Uterus (tissue), 3 donors: ENCODE measurements at regions not wholly inside any gene's neighbourhood (a gene's known extent, or its start where the extent isn't known, plus 50 kb on each side); places are given as distances from the start of the nearest gene placed in this dataset.

Experiments used
- DNase-seq, 2 donors: peaks; one replicate each; pipeline ENCODE4 v3.0.0-alpha.2; 2019 to 2020
- H3K27ac ChIP-seq, 2 donors: fragments of 200-600 bp; sonication (generic); 1 replicate in 1 of 2; 2 replicates in 1 of 2; pipeline ENCODE4 v1.5.1; 2016 to 2018
- H3K27me3 ChIP-seq, 2 donors: fragments of 200-600 bp; sonication (generic); one replicate each; pipeline ENCODE4 v1.5.1; 2018 to 2019; ENCODE audit warnings: control low read depth in 1 of 2
- H3K36me3 ChIP-seq, 2 donors: fragments of 200-600 bp; sonication (generic); one replicate each; pipeline ENCODE4 v1.5.1; 2019; ENCODE audit warnings: control low read depth in 1 of 2
- H3K4me1 ChIP-seq, 2 donors: fragments of 200-600 bp; sonication (generic); one replicate each; pipeline ENCODE4 v1.5.1; 2018 to 2019; ENCODE audit warnings: control low read depth in 1 of 2
- H3K4me3 ChIP-seq, 2 donors: fragments of 200-600 bp; sonication (generic); 1 replicate in 1 of 2; 2 replicates in 1 of 2; pipeline ENCODE4 v1.5.1; 2018 to 2019; ENCODE audit warnings: mild to moderate bottlenecking in 1 of 2
- H3K9me3 ChIP-seq, 2 donors: fragments of 200-600 bp; sonication (generic); one replicate each; pipeline ENCODE4 v1.5.1; 2019; ENCODE audit warnings: control low read depth in 1 of 2
- POLR2A ChIP-seq, 2 donors: fragments of 450-650 bp; IDR thresholded peaks; one replicate each; pipeline ENCODE4 v1.6.1; 2016; ENCODE audit warnings: antibody characterized with exemption in 2 of 2, mild to moderate bottlenecking in 1 of 2, moderate library complexity in 1 of 2
- intact Hi-C: fragments of 100-400 bp; cut with DNase I; formaldehyde crosslinking; loops from one replicate; pipeline ENCODE4 v1.15.1; 2023; ENCODE audit warnings: low total_unique reads
- TF ChIP-seq, protein P1 (sequence below), 4 experiments: fragments of 200-600 bp in 2 of 4; fragments of 450-650 bp in 2 of 4; sonication (generic) in 2 of 4; IDR thresholded peaks; one replicate each; pipeline ENCODE4 v1.5.1; 2016 to 2019; ENCODE audit warnings: antibody characterized with exemption in 4 of 4, mild to moderate bottlenecking in 2 of 4, moderate library complexity in 1 of 4
- donor health status: DM: yes; HTN: yes; CAD: no.

DNA sequence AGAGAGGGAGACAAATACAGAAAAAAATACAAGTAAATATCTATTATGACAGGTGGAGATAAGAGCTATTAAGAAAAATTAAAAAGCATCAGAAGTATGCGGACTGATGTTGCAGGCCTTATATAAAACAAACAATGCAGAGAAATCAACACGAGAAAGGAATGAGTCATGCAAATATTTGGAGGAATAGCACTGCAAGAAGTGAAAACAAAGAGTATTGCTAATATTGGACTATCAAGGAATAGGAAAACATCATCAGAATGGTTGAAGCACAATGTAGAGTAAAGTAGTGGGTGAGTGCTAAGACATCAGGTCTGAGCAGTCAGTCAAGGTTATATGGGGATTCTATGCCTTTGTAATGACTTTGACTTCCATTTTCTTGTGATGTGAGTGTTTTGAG is 657.5 kb upstream of the GJE1 start:
- no peaks in the 10 kb centered on the region for H3K9me3 ChIP-seq
- no peak overlapping the region for H3K4me3 ChIP-seq
- intact Hi-C loops: no loop called here
- no peak for TF ChIP-seq POLR2A (IDR thresholded peaks at IDR 0.05)
- TF ChIP-seq, protein P1, sequence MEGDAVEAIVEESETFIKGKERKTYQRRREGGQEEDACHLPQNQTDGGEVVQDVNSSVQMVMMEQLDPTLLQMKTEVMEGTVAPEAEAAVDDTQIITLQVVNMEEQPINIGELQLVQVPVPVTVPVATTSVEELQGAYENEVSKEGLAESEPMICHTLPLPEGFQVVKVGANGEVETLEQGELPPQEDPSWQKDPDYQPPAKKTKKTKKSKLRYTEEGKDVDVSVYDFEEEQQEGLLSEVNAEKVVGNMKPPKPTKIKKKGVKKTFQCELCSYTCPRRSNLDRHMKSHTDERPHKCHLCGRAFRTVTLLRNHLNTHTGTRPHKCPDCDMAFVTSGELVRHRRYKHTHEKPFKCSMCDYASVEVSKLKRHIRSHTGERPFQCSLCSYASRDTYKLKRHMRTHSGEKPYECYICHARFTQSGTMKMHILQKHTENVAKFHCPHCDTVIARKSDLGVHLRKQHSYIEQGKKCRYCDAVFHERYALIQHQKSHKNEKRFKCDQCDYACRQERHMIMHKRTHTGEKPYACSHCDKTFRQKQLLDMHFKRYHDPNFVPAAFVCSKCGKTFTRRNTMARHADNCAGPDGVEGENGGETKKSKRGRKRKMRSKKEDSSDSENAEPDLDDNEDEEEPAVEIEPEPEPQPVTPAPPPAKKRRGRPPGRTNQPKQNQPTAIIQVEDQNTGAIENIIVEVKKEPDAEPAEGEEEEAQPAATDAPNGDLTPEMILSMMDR (IDR thresholded peaks at IDR 0.05): no peak
- H3K4me1 ChIP-seq: no peaks in the 10 kb centered on the region
- DNase-seq: no peak
- H3K27me3 ChIP-seq: no peaks in the 10 kb centered on the region
- H3K36me3 ChIP-seq: no peaks in the 10 kb centered on the region
- H3K27ac ChIP-seq: no peak overlapping the region

DNA sequence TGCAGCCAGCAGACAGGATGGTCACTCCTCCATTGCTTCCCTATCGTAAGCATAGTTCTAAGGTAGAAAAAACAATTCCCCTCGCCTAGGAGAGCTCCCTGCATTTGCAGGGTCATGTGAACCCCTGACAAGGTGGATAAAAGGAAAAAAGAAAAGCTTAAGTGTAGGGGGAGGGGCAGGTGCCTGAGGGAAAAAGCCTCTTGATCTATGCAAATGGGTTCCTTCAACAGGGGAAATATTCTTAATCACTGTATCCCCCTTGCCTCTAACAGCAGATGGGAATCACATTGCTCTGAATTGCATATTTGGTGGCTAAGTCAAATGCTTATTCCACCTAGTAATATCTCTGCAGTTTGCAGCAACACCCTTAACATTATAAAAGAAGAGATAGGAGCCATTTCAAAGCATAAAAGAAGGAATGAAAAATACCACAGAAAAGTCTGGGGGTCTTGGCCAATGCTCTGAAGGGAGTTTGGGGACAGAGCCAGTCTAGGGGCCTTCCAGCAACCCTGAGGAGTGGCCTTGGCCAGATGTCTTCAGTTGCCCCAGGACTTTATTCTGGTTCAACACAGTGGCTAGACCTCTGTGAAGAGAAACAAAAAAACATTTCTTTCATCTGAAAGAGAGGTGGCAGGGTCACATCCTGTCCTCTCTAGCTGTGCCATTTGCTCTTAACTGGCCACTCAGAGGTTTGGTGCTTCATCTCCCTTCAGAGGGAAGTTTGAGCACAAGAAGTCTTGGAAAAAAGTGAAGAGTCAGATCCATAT is 660.4 kb upstream of the GJE1 start:
- no peak overlapping the region for H3K4me3 ChIP-seq
- no peak for TF ChIP-seq POLR2A (IDR thresholded peaks at IDR 0.05)
- TF ChIP-seq, protein P1 (IDR thresholded peaks at IDR 0.05): no peak
- no peaks in the 10 kb centered on the region for H3K27me3 ChIP-seq
- intact Hi-C loops: no loop called here
- H3K27ac ChIP-seq: no peak overlapping the region
- no peaks in the 10 kb centered on the region for H3K36me3 ChIP-seq
- no peaks in the 10 kb centered on the region for H3K4me1 ChIP-seq
- no peaks in the 10 kb centered on the region for H3K9me3 ChIP-seq
- no peak for DNase-seq

DNA sequence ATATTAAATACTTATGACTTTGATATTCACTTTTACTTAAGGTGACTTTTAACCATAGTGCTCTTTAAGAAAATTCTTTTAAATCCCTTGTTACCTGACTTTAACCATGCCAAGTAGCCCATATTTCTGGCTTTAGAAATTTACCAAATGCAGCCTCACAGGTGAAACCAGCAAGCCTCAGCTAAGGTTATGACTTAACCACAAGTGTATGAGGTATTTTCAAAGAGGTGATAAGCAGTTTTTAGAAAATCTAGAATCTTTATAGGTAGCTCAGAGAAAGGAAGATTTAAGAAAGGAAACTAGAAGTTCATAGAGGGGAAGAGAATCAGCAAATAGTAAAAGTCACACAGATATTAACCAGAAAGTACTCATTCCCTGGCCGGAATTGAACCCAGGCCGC is 661.9 kb upstream of the GJE1 start:
- no peak for TF ChIP-seq POLR2A (IDR thresholded peaks at IDR 0.05)
- H3K27me3 ChIP-seq: no peaks in the 10 kb centered on the region
- no peak overlapping the region for H3K27ac ChIP-seq
- H3K4me3 ChIP-seq: no peak overlapping the region
- H3K9me3 ChIP-seq: no peaks in the 10 kb centered on the region
- H3K4me1 ChIP-seq: no peaks in the 10 kb centered on the region
- no peaks in the 10 kb centered on the region for H3K36me3 ChIP-seq
- DNase-seq: no peak
- intact Hi-C loops: no loop called here

DNA sequence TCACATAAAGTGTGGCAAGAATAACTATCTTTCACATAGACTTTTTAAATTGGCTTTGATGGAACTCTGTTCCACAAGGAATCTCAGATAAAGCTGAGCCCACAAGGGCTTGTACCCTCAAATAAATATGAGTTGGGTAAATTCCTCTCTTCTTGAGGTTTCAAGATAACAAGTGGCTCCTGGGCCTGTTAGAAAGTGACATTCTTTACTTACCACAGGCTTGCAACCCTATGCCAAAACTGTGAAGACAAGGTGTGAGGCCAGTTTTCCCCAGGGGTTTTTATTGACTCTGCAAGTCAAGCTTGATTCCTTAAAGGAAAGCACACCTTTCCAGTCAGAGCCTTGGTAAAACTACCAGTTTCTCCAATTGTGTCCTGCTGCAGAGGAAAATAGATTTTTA is 664.8 kb upstream of the GJE1 start:
- no peak for DNase-seq
- intact Hi-C loops: no loop called here
- Histone ChIP-seq H3K9me3 (no peaks in the 10 kb centered on the region), H3K4me1 (no peaks in the 10 kb centered on the region), H3K27me3 (no peaks in the 10 kb centered on the region), H3K27ac (no peak overlapping the region), H3K36me3 (no peaks in the 10 kb centered on the region), H3K4me3 (no peak overlapping the region)
- no peak for TF ChIP-seq POLR2A (IDR thresholded peaks at IDR 0.05)
- TF ChIP-seq, protein P1 (IDR thresholded peaks at IDR 0.05): no peak

DNA sequence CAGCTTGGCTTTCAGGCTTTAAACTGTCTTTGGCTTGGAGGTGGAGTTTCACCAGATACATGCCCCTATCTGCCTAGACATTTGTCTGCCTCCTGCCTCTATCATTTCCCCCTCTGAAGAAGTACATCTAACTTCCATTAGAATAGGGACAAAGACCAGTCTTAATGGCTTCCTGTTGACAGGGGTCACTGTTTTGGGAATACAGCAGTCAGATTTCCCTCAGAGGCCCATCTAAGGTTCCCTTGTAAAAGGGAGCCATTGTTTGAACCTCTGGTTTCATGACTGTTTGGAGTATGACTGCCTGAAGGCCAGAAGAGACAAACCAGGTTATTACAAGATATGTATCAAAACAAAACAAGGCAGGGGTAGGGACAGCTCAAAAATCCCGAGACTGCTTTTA is 665.7 kb upstream of the GJE1 start:
- TF ChIP-seq, protein P1 (IDR thresholded peaks at IDR 0.05): no peak
- TF ChIP-seq POLR2A (IDR thresholded peaks at IDR 0.05): no peak
- H3K27me3 ChIP-seq: no peaks in the 10 kb centered on the region
- H3K27ac ChIP-seq: no peak overlapping the region
- no peak for DNase-seq
- no peaks in the 10 kb centered on the region for H3K4me1 ChIP-seq
- no peaks in the 10 kb centered on the region for H3K36me3 ChIP-seq
- no peak overlapping the region for H3K4me3 ChIP-seq
- H3K9me3 ChIP-seq: no peaks in the 10 kb centered on the region
- intact Hi-C loops: no loop called here

DNA sequence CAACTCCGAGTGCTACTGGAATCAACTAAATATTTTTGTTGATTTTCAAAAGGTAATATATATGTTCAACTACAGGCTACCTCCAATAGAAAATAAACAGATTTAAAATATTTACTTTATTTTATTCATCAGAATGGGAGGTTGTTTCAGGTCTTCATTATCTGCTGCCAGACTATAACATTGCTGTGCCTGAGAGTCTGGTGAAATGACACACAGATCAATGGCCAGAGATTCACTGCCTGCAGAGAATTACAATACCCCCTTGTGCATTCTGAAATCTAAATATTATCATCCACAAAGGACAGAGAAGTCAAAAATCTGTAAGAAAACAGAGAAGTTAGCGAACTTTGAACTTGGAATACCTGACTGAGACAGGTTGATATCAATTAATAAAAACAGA is 667.8 kb upstream of the GJE1 start:
- no peak overlapping the region for H3K27ac ChIP-seq
- DNase-seq: no peak
- H3K27me3 ChIP-seq: no peaks in the 10 kb centered on the region
- no peaks in the 10 kb centered on the region for H3K36me3 ChIP-seq
- TF ChIP-seq POLR2A (IDR thresholded peaks at IDR 0.05): no peak
- TF ChIP-seq, protein P1 (IDR thresholded peaks at IDR 0.05): no peak
- intact Hi-C loops: no loop called here
- H3K9me3 ChIP-seq: no peaks in the 10 kb centered on the region
- H3K4me1 ChIP-seq: no peaks in the 10 kb centered on the region
- no peak overlapping the region for H3K4me3 ChIP-seq
